ENCODE measurements at regions not wholly inside any gene's neighbourhood (a gene's known extent, or its start where the extent isn't known, plus 50 kb on each side); places are given as distances from the start of the nearest gene placed in this dataset.
A peak's percentile ranks its signal among the peaks of the same experiment; 100 is the strongest.

DNA sequence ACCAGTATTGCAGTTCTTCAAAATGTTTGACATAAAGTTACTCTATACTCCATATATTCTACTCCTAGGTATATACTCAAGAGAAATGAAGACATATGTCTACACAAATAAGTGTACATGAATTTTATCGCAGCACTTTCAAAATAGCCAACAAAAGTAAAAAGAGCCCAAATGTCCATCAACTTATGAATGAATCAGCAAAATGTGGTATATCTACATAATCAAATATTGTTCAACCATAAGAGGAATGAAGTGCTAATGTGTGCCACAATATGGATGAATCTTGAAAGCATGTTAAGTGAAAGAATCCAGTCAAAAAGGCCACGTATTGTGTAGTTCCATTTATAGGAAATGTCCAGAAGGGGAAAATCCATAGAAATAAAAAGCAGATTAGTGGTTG lies 98.6 kb upstream of the F3 start:
- no peak for DNase-seq

- no peak for DNase-seq
Measured at GRCh38 chr1:94637121-94637520, 95.6 kb upstream of the F3 start.

- DNase-seq = no peak
Measured at GRCh38 chr1:94636624-94637023, 95.1 kb upstream of the F3 start.

GRCh38 chr1:94636100-94636499 lies 94.5 kb upstream of the F3 start:
- no peak for DNase-seq

- DNase-seq = peak in 1 of 2 donors; percentile 8
Measured at GRCh38 chr1:94634977-94635416, 93.4 kb upstream of the F3 start.

DNA sequence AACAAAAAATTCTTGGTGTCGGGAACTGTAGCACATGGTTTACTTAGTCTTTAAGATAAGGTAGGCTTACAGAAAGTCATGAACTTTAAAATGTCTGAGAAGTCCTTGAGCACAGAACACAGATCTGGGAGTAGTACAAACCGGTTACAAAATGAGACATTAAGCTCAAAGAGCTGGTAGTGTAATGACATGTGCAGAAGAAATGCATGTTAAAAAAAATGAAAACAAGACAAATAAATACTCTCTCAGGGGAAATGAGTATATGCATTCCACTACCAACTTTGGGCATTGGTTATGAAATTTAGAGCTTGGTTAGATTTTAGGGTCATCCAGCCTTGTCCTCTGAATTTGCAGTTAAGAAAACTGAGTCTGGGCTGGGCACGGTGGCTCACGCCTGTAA lies 91.5 kb upstream of the F3 start:
- DNase-seq = no peak

GRCh38 chr1:94629259-94630181 lies 88.0 kb upstream of the F3 start:
- no peak for DNase-seq

GRCh38 chr1:94628499-94628843 lies 86.9 kb upstream of the F3 start:
- no peak for DNase-seq

DNA sequence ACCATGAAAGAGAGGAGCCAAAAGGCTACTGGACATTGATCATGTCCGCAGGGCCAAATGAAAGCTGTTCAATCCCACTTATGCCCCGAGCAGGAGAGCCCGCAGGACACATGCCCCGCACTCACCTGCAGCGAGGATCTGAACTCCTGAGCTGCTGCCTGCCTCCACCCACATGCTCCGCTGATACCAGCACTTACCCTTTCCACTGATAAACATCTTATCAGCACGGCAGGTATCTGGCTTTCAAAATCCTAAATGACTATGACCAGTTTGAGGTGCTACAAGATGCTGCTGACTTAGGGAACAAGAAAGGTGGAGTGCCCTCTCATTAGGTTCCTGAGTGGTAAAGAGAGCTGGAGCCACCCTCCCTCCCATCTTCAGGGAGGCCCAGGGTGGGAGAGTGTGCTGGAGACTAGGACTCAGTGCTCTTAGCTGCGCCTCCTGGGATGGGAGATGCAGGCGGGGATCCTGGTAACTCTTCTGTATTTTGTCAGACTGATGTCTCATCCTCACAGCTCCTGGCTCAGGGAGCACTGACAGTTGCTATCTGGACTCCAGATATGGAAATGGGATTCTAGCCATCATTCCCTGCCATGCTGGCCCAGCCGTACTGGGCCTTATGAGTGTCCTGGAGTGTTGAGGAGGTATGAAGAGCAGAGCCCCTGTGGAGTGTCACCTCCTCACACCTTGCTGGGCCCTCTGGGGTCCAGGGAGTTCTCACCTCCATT lies 86.4 kb upstream of the F3 start:
- DNase-seq = no peak

GRCh38 chr1:94624203-94624602 lies 82.6 kb upstream of the F3 start:
- DNase-seq = no peak

- no peak for DNase-seq
Measured at GRCh38 chr1:94623560-94624148, 82.1 kb upstream of the F3 start.

- DNase-seq = no peak
Measured at GRCh38 chr1:94622757-94623156, 81.2 kb upstream of the F3 start.

- DNase-seq = no peak
Measured at GRCh38 chr1:94621802-94622201, 80.2 kb upstream of the F3 start.

DNA sequence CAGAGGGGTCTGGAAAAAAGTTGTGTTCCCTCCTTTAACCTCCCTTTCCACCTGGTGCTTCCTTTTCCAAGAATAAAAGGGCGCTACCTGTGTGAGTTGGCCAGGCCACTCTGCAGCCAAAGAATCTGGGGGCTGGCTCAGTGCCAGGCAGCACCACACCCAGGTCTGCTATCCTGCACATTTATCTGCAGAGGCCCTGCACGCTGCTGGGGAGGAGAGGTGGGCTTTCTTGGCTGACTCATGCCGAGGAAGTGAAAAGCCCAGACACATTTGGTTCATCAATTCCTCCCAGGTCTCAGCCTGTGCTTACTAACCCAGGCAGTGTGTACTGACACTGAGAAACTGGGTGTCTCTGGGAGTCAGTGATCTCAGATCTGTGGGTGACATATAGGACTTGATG lies 79.8 kb upstream of the F3 start:
- no peak for DNase-seq

DNA sequence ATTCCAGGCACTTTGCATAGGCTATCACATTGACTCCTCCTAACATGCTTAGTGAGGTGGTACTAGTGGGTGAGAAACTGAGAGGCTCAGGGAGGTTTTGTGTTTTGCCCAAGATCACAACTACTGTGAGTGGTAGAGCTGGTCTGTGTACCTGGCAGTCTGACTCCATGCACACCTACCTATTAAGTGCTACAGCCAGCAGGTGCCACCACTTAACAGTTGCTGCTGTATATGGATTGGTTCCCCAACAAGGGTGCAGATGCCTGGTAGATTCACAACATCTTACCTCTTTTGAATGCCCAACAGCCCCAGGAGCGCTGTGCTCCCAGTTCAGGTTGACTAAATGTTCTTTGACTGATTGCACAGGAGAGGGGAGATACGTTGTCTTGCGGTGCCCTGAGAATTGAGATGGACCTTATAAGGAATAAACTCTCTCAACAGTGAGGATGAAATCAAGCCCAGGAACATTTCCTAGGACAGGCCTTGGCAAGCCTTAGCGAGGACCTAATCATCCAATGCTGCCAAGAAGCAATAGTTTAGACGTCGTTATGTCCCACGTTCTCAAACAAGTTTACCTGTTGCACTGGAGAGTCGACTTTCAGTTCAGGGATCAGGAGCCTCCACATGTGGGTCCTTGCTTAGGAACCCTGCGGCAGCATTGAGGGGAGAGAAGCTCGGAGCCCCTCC lies 78.9 kb upstream of the F3 start:
- DNase-seq = no peak

- no peak for DNase-seq
Measured at GRCh38 chr1:94619731-94620130, 78.2 kb upstream of the F3 start.

DNA sequence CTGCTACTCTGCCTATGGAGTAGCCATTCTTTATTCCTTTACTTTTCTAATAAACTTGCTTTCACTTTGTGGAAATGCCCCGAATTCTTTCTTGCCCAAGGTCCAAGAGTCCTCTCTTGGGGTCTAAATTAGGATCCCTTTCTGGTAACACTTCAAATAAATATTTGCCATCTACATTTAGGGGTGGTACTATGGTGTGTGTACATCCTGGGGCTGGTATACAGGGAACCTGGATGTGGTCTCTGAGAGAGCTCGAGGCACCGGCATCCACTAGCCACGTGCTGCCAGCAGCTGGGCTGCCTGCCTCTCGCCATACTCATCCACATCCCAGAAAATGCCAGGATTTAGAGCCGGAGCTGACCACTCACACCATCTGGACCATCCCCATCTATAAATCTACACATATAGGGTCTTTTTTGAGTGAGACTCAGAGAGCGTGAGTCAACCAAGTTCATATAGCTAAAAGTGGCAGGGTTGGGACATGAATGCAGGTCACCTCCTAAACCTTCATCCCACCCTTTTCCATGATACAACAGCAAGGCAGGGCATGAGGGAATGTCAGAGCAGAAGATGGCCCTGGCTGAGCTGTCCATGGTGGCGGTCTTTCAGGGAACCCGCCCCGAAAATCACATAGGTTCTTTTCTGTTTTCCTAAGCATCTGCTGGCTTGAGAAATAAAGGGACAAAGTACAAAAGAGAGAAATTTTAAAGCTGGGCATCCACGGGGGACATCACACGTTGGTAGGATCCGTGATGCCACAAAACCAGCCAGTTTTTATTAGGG lies 76.6 kb upstream of the F3 start:
- DNase-seq = no peak

GRCh38 chr1:94617134-94617805 lies 75.7 kb upstream of the F3 start:
- no peak for DNase-seq

DNA sequence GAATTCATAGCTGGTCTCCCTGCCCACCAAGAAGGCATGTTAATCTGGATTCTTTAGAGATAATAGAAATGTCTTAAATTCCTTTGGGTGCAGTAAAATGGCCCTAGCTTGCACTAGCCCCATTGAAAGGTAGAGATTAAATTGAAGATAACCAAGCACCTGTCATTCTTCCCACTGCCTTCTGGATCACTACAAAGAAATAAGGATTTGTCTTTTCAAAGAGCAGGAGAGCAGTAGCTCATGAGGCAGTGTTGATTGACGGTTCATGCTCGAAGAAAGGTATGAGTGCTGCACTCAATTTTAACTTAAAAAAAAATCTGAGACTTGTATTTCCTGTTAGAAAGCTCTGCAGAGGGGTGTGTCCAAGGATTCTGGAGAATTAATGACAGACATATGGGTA lies 74.9 kb upstream of the F3 start:
- no peak for DNase-seq

GRCh38 chr1:94614996-94615395 lies 73.4 kb upstream of the F3 start:
- DNase-seq = peak; percentile 79 to 95

DNA sequence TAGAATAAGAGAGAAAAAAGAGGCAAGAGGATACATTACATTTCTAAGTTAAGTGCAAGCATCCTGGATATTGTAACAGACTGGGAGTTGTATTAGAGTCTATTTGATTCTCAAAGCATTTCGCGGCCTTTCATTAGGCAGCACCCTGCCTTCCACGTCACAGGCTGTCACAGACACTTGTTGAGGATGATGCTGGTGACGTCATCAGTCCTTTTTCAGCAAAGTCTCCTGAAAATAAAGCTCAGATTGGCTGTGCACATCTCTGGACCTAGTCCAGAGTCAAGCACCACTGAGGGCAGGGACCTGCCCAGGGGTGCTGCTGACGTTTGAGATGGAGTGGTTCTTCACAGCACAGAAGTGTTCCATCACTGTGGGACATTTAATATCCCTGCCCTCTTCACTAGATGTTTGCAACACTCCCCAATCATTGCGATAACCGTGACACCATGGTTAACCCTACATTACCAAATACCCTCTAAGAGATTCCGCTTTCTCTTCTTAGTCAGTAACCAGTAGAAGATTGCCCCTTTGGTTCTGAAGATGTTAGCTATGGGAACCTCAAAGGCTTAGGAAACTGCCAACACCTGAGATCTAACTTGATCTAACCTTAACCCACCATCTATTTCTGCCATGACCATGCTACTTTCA lies 72.7 kb upstream of the F3 start:
- DNase-seq = peak; percentile 91

Measured in inflammatory macrophage treated with lipopolysaccharide for 1 hour (primary cell).